HepG2 (cell line): ENCODE measurements at regions not wholly inside any gene's neighbourhood (a gene's known extent, or its start where the extent isn't known, plus 50 kb on each side); places are given as distances from the start of the nearest gene placed in this dataset.

ENCODE experiments used
- EZH2 ChIP-seq: conservative IDR thresholded peaks from 2 replicates; pipeline ENCODE4 v1.6.1; 2012; ENCODE audit warnings: mild to moderate bottlenecking, low read depth, low read length, moderate library complexity
- MAFF ChIP-seq: IDR thresholded peaks from 2 replicates; pipeline ENCODE4 v1.6.1; 2011; ENCODE audit warnings: low read depth, low read length, improper control_type of control experiment
- RAD51 ChIP-seq: fragments of 450-650 bp; IDR thresholded peaks from 2 replicates; pipeline ENCODE4 v1.6.1; 2016; ENCODE audit warnings: borderline replicate concordance
- SKI ChIP-seq: fragments of 450-650 bp; IDR thresholded peaks from one replicate; pipeline ENCODE4 v1.6.1; 2018; ENCODE audit warnings: mild to moderate bottlenecking; ENCODE audit not compliant: partially characterized antibody
- TP53 ChIP-seq: sonication (generic); formaldehyde crosslinking; conservative IDR thresholded peaks from 2 replicates; pipeline ENCODE4 v1.4.0; 2020; ENCODE audit warnings: missing genetic modification reagents
- ZNF234 ChIP-seq: sonication (generic); formaldehyde crosslinking; conservative IDR thresholded peaks from 2 replicates; pipeline ENCODE4 v1.5.1; 2020; ENCODE audit warnings: mild to moderate bottlenecking, missing genetic modification reagents
- ZNF33B ChIP-seq: sonication (generic); formaldehyde crosslinking; IDR thresholded peaks from 2 replicates; pipeline ENCODE4 v1.5.1; 2020; ENCODE audit warnings: mild to moderate bottlenecking, missing genetic modification reagents
- TF ChIP-seq, protein P1 (sequence below): sonication (generic); formaldehyde crosslinking; IDR thresholded peaks from 2 replicates; pipeline ENCODE4 v1.5.0; 2020; ENCODE audit warnings: mild to moderate bottlenecking, missing genetic modification reagents, moderate library complexity

DNA sequence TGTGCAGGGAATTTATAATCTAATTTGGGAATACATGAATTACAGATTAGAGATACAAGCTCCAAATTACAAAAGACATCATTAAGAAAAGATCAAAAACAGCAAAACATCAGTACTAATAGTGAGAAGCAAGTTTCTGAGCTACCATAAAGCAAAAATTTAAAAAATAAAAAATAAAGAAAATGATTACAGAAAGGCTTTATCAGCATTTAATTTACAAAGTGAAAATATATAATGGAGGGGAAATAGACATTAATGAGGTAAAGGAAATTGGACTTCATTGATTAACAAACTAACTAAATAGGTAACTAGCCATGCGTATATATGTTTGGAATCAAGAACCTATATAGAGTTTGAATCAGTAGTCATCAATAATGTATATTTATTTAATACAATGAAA, 712.9 kb upstream of the DDX18 start:
- TF ChIP-seq EZH2 (no peak), MAFF (no peak), ZNF234 (CRISPR knock-in tag) (no peak), TP53 (CRISPR knock-in tag) (no peak), RAD51 (no peak), ZNF33B (CRISPR knock-in tag) (no peak), SKI (no peak)
- TF ChIP-seq, protein P1, sequence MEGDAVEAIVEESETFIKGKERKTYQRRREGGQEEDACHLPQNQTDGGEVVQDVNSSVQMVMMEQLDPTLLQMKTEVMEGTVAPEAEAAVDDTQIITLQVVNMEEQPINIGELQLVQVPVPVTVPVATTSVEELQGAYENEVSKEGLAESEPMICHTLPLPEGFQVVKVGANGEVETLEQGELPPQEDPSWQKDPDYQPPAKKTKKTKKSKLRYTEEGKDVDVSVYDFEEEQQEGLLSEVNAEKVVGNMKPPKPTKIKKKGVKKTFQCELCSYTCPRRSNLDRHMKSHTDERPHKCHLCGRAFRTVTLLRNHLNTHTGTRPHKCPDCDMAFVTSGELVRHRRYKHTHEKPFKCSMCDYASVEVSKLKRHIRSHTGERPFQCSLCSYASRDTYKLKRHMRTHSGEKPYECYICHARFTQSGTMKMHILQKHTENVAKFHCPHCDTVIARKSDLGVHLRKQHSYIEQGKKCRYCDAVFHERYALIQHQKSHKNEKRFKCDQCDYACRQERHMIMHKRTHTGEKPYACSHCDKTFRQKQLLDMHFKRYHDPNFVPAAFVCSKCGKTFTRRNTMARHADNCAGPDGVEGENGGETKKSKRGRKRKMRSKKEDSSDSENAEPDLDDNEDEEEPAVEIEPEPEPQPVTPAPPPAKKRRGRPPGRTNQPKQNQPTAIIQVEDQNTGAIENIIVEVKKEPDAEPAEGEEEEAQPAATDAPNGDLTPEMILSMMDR (CRISPR knock-in tag): no peak
